ENCODE measurements at regions not wholly inside any gene's neighbourhood (a gene's known extent, or its start where the extent isn't known, plus 50 kb on each side); places are given as distances from the start of the nearest gene placed in this dataset.

DNA sequence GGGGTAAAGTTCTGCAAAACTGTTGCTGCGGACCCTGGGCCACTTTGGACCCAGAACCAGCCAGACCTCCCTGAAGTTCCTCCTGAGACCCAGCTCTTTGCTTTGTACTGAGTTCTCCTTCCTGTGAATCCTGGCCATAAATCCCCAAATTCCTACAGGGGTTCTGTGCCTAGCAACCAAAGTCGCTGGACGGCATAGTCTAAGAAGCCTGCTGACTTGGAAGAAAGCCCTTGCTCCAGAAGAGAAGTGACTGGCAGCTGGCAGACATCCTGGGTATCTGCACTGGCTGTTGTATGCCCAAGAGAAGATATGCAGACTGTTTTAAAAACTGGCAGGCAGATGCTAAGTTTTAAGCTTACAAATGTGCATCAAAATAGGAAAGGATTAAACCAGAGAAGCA lies 99.9 kb upstream of the SLC24A4 start:
- no peaks in the 10 kb centered on the region for H3K4me1 ChIP-seq (ENCODE audit: insufficient read depth, low read length)
- peaks cover 2% of the 10 kb centered on the region; the same call in 1 of the 2 replicates for H3K27me3 Mint-ChIP-seq (ENCODE audit: low read depth)
- H4K5ac ChIP-seq (ENCODE audit: insufficient read length, low read depth, low read length) = no peak overlapping the region
- H2BK15ac ChIP-seq (ENCODE audit: low read depth, low read length) = no peak overlapping the region
- no peak overlapping the region for H2BK5ac ChIP-seq (ENCODE audit: insufficient read length, low read length)
- H2AFZ ChIP-seq (ENCODE audit: low read length) = no peak overlapping the region
- H3K14ac ChIP-seq (ENCODE audit: insufficient read depth, low read length) = no peak overlapping the region
- no peak for DNase-seq
- H3K9me3 Mint-ChIP-seq = no peaks in the 10 kb centered on the region; a peak in 1 of 5 replicates
- no peak overlapping the region for H4K91ac ChIP-seq (ENCODE audit: insufficient read length, low read depth, low read length)
- WGBS (ENCODE audit: extremely low coverage, insufficient read length, low lambda C conversion rate) = no CpG with 5 or more reads among the region's 3 CpGs
- no peak overlapping the region for H4K8ac ChIP-seq (replicated peaks; ENCODE audit: insufficient read length, low read depth, low read length)
- H3T11ph ChIP-seq (ENCODE audit: low read length) = no peak overlapping the region
- H3K79me1 ChIP-seq (ENCODE audit: insufficient read depth, low read depth, low read length, poor library complexity, severe bottlenecking) = no peaks in the 10 kb centered on the region
- no peaks in the 10 kb centered on the region for H3K23me2 ChIP-seq (ENCODE audit: insufficient read length, low read depth, low read length, poor library complexity, severe bottlenecking)
- no peak overlapping the region for H2BK12ac ChIP-seq (ENCODE audit: insufficient read length, low read depth, low read length)
- H3K27me3 ChIP-seq (ENCODE audit: insufficient read depth, low read length) = no peaks in the 10 kb centered on the region
- H3K18ac ChIP-seq (ENCODE audit: insufficient read length, low read depth, low read length) = no peak overlapping the region
- no peaks in the 10 kb centered on the region for H3K9me3 ChIP-seq (ENCODE audit: control insufficient read depth, low read depth, low read length)
- H4K20me1 ChIP-seq (ENCODE audit: control insufficient read depth, insufficient read depth, insufficient read length) = no peaks in the 10 kb centered on the region
- H3K23ac ChIP-seq (ENCODE audit: insufficient read length, low read depth, low read length) = no peak overlapping the region
- H3K27ac Mint-ChIP-seq = no peak overlapping the region
- TF ChIP-seq, protein P1, sequence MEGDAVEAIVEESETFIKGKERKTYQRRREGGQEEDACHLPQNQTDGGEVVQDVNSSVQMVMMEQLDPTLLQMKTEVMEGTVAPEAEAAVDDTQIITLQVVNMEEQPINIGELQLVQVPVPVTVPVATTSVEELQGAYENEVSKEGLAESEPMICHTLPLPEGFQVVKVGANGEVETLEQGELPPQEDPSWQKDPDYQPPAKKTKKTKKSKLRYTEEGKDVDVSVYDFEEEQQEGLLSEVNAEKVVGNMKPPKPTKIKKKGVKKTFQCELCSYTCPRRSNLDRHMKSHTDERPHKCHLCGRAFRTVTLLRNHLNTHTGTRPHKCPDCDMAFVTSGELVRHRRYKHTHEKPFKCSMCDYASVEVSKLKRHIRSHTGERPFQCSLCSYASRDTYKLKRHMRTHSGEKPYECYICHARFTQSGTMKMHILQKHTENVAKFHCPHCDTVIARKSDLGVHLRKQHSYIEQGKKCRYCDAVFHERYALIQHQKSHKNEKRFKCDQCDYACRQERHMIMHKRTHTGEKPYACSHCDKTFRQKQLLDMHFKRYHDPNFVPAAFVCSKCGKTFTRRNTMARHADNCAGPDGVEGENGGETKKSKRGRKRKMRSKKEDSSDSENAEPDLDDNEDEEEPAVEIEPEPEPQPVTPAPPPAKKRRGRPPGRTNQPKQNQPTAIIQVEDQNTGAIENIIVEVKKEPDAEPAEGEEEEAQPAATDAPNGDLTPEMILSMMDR (conservative IDR thresholded peaks at IDR 0.05) = no peak
- H3K4ac ChIP-seq (ENCODE audit: low read depth, low read length) = no peak overlapping the region
- H2BK120ac ChIP-seq (ENCODE audit: low read depth, low read length, poor library complexity, severe bottlenecking) = no peak overlapping the region
- no peak overlapping the region for H3K27ac ChIP-seq (ENCODE audit: insufficient read length, low read depth, low read length)
- no peaks in the 10 kb centered on the region for H3K4me1 Mint-ChIP-seq
- H2BK20ac ChIP-seq (ENCODE audit: low read depth, low read length, poor library complexity, severe bottlenecking) = no peak overlapping the region
- H3K36me3 Mint-ChIP-seq (ENCODE audit: insufficient read depth in 1 of 3, low read depth in 3 of 3) = no peaks in the 10 kb centered on the region
- no peak overlapping the region for H3K56ac ChIP-seq (ENCODE audit: insufficient read length, low read depth, low read length)
- no peaks in the 10 kb centered on the region for H3K79me2 ChIP-seq (ENCODE audit: insufficient read depth, low read length)
- H3K4me3 Mint-ChIP-seq = no peak overlapping the region
- no peak overlapping the region for H2AK5ac ChIP-seq (ENCODE audit: insufficient read length, low read length)
- H3K4me2 ChIP-seq (ENCODE audit: insufficient read depth, insufficient read length, low read length) = no peak overlapping the region
- no peak overlapping the region for H3K9ac ChIP-seq (ENCODE audit: extremely low read depth, insufficient read length, low read length)

All from H9 (cell line).